Esophagus muscularis mucosa (tissue), 3 donors: ENCODE measurements at regions not wholly inside any gene's neighbourhood (a gene's known extent, or its start where the extent isn't known, plus 50 kb on each side); places are given as distances from the start of the nearest gene placed in this dataset.

Experiments used
- POLR2A ChIP-seq: fragments of 450-650 bp; IDR thresholded peaks from one replicate; pipeline ENCODE4 v1.6.1; 2017; ENCODE audit warnings: antibody characterized with exemption, moderate library complexity, mild to moderate bottlenecking, low read depth
- POLR2AphosphoS5 ChIP-seq, 2 donors: sonication (generic); formaldehyde crosslinking; IDR thresholded peaks; one replicate each; pipeline ENCODE4 v1.6.1; 2017; ENCODE audit warnings: antibody characterized with exemption in 2 of 2
- TF ChIP-seq, protein P1 (sequence below), 3 experiments: fragments of 200-600 bp in 2 of 3; fragments of 450-650 bp in 1 of 3; sonication (generic) in 2 of 3; IDR thresholded peaks; one replicate each; pipeline ENCODE4 v1.5.1; 2017 to 2019; ENCODE audit warnings: antibody characterized with exemption in 3 of 3, mild to moderate bottlenecking in 2 of 3, moderate library complexity in 1 of 3

DNA sequence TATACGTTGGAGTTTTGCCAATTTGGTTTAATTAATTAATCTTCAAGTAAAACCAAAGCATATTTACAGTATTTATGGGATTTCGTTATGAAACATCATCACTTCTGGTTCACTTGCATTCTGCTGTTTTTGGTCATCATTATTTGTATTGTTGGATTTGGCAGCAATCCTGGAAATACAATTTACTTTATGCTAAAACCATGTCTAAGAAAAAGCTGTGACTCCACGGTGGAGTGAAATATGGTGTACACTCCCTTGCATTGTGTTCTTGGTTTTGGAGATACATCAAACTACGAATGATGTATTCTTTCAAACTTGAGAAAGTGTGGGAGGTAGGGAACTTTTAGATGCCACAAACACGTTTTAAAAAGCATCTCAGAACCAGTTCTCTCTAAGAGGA lies 106.4 kb downstream of the CTAGE1 start:
- TF ChIP-seq, protein P1, sequence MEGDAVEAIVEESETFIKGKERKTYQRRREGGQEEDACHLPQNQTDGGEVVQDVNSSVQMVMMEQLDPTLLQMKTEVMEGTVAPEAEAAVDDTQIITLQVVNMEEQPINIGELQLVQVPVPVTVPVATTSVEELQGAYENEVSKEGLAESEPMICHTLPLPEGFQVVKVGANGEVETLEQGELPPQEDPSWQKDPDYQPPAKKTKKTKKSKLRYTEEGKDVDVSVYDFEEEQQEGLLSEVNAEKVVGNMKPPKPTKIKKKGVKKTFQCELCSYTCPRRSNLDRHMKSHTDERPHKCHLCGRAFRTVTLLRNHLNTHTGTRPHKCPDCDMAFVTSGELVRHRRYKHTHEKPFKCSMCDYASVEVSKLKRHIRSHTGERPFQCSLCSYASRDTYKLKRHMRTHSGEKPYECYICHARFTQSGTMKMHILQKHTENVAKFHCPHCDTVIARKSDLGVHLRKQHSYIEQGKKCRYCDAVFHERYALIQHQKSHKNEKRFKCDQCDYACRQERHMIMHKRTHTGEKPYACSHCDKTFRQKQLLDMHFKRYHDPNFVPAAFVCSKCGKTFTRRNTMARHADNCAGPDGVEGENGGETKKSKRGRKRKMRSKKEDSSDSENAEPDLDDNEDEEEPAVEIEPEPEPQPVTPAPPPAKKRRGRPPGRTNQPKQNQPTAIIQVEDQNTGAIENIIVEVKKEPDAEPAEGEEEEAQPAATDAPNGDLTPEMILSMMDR (IDR thresholded peaks at IDR 0.05) = no peak
- no peak for TF ChIP-seq POLR2AphosphoS5 (IDR thresholded peaks at IDR 0.05)
- TF ChIP-seq POLR2A = no peak
